ENCODE measurements at regions not wholly inside any gene's neighbourhood (a gene's known extent, or its start where the extent isn't known, plus 50 kb on each side); places are given as distances from the start of the nearest gene placed in this dataset.

DNA sequence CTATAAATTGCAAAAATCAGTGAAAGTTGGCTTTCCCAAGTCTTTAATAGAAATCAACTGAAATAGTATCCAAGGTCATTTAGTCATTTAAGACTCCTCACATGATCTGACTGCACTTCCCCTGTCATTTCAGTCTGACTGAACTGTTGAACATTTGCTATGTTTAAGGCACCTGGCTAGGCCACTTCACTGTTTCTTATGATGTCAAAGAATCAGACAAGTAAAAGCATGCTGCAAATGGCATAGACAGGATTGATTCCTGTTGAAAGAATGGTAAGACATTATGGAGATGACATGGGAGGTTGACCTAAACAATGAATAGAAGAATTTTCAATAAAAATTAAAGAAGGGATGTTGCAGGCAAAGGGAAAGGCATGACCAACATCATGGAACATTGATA, 502.1 kb downstream of the NFIB start:
- Histone ChIP-seq H3K36me3 (no peaks in the 10 kb centered on the region), H3K27ac (no peak overlapping the region), H3K4me3 (no peak overlapping the region), H3K4me1 (no peaks in the 10 kb centered on the region), H3K27me3 (no peaks in the 10 kb centered on the region), H3K9me3 (no peaks in the 10 kb centered on the region)
- intact Hi-C loops (cut with DNase I; ENCODE audit: low total_unique reads): no loop called here
- TF ChIP-seq, protein P1, sequence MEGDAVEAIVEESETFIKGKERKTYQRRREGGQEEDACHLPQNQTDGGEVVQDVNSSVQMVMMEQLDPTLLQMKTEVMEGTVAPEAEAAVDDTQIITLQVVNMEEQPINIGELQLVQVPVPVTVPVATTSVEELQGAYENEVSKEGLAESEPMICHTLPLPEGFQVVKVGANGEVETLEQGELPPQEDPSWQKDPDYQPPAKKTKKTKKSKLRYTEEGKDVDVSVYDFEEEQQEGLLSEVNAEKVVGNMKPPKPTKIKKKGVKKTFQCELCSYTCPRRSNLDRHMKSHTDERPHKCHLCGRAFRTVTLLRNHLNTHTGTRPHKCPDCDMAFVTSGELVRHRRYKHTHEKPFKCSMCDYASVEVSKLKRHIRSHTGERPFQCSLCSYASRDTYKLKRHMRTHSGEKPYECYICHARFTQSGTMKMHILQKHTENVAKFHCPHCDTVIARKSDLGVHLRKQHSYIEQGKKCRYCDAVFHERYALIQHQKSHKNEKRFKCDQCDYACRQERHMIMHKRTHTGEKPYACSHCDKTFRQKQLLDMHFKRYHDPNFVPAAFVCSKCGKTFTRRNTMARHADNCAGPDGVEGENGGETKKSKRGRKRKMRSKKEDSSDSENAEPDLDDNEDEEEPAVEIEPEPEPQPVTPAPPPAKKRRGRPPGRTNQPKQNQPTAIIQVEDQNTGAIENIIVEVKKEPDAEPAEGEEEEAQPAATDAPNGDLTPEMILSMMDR (IDR thresholded peaks at IDR 0.05): no peak
- TF ChIP-seq POLR2AphosphoS5 (IDR thresholded peaks at IDR 0.05): no peak
- TF ChIP-seq POLR2A (IDR thresholded peaks at IDR 0.05): no peak
- no peak for DNase-seq (ENCODE audit: low spot score in 2 of 2)

DNA sequence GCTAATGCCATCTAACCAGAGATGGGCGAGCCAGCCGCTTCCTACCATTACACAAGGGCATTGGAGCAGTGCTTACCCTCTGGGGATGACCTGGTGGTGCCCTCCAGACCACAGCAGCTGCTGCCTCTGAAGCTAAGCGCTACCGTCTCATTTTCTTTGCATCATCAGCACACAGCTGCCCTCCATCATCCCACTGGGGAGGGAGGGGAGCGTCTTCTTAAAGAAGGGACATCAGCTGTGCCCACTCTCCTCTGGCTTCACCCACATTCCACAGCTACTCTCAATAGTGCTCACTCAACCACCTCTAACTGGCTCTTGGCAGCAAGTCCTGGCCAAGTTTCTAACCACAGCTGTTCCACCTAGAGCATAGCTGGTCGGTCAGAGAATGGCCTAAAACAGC, 503.4 kb downstream of the NFIB start:
- TF ChIP-seq POLR2A (IDR thresholded peaks at IDR 0.05): no peak
- no peak for TF ChIP-seq POLR2AphosphoS5 (IDR thresholded peaks at IDR 0.05)
- TF ChIP-seq, protein P1 (IDR thresholded peaks at IDR 0.05): no peak
- intact Hi-C loops (cut with DNase I; ENCODE audit: low total_unique reads): no loop called here
- no peaks in the 10 kb centered on the region for H3K27me3 ChIP-seq
- peak in 1 of 2 donors; percentile 25 for DNase-seq (ENCODE audit: low spot score in 2 of 2)
- H3K36me3 ChIP-seq: no peaks in the 10 kb centered on the region
- no peaks in the 10 kb centered on the region for H3K4me1 ChIP-seq
- H3K4me3 ChIP-seq: no peak overlapping the region
- no peak overlapping the region for H3K27ac ChIP-seq
- no peaks in the 10 kb centered on the region for H3K9me3 ChIP-seq

DNA sequence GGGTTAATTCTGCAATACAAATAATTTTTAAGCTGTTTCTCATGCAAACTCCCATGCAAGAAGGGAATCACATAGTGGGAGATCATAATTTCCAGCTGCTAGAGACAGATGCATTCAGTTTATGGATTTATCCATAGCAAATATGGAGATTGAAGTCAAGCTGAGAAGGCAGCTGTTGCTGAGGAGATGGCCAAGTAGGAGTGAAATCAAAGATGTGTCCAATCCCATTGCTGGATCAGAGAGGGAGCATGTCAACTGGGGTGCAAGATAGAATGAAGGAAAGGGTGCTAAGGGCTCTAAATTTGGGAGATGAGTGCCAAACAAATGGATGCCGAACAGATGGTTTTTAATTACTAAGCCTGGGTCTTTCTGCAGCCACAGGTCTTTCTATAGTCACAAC, 504.5 kb downstream of the NFIB start:
- intact Hi-C loops (cut with DNase I; ENCODE audit: low total_unique reads): no loop called here

GRCh38 chr9:13807118-13807517, 506.8 kb downstream of the NFIB start:
- Histone ChIP-seq H3K36me3 (no peaks in the 10 kb centered on the region), H3K4me3 (no peak overlapping the region), H3K4me1 (no peaks in the 10 kb centered on the region), H3K27me3 (no peaks in the 10 kb centered on the region), H3K9me3 (no peaks in the 10 kb centered on the region), H3K27ac (no peak overlapping the region)
- no peak for TF ChIP-seq POLR2AphosphoS5 (IDR thresholded peaks at IDR 0.05)
- no peak for TF ChIP-seq POLR2A (IDR thresholded peaks at IDR 0.05)
- DNase-seq (ENCODE audit: low spot score in 2 of 2): no peak
- intact Hi-C loops (cut with DNase I; ENCODE audit: low total_unique reads): no loop called here

More for the DNA sequence above, 504.5 kb downstream of the NFIB start:
- Histone ChIP-seq H3K27ac (no peak overlapping the region), H3K4me1 (no peaks in the 10 kb centered on the region), H3K36me3 (no peaks in the 10 kb centered on the region), H3K4me3 (no peak overlapping the region), H3K27me3 (no peaks in the 10 kb centered on the region), H3K9me3 (no peaks in the 10 kb centered on the region)
- TF ChIP-seq POLR2AphosphoS5 (IDR thresholded peaks at IDR 0.05) (no peak), POLR2A (IDR thresholded peaks at IDR 0.05) (no peak)
- TF ChIP-seq, protein P1 (IDR thresholded peaks at IDR 0.05): no peak
- DNase-seq (ENCODE audit: low spot score in 2 of 2): no peak

DNA sequence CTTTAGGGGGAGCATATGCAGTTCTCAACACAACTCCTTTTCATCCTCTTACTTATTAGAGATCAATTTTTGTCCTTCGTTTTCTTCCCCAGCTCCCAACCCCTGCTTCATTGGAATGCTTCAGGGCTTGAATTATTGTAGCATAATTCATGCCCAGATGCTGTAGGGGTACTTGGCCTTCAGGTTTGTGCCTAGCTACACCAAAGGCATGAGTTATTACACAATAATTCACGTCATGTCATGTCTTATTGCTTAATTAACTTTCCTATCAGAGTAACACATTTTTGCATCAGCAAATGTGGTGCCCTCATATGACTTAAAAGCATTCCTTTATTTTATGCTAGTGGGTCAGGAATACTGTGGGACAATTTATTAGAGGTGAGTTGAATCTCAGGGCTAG, 507.2 kb downstream of the NFIB start:
- H3K9me3 ChIP-seq: no peaks in the 10 kb centered on the region
- DNase-seq (ENCODE audit: low spot score in 2 of 2): no peak
- H3K27ac ChIP-seq: no peak overlapping the region
- intact Hi-C loops (cut with DNase I; ENCODE audit: low total_unique reads): no loop called here
- H3K4me1 ChIP-seq: no peaks in the 10 kb centered on the region
- no peak overlapping the region for H3K4me3 ChIP-seq
- TF ChIP-seq POLR2AphosphoS5 (IDR thresholded peaks at IDR 0.05) (no peak), POLR2A (IDR thresholded peaks at IDR 0.05) (no peak)
- TF ChIP-seq, protein P1 (IDR thresholded peaks at IDR 0.05): no peak
- no peaks in the 10 kb centered on the region for H3K27me3 ChIP-seq
- H3K36me3 ChIP-seq: no peaks in the 10 kb centered on the region

DNA sequence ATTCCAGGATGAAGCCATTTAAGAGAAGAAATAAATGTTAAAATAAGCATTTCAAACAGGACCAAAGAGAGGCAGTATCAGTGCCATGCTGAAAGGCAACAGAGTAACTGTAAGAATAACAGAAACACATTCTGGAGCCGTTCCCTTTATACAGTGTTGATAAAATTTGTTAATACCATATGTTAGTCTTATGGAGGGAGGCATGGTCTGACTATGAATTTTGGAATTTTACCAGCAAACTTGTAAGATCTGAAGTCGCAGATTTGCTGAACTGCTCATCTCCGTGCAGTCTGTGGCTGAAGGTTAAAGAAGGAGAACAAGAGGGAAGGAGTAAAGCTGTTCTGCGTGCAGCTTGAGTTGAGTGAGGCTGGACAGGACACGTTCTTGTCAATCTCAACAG, 508.4 kb downstream of the NFIB start:
- no peak for TF ChIP-seq POLR2A (IDR thresholded peaks at IDR 0.05)
- TF ChIP-seq, protein P1 (IDR thresholded peaks at IDR 0.05): no peak
- TF ChIP-seq POLR2AphosphoS5 (IDR thresholded peaks at IDR 0.05): no peak
- Histone ChIP-seq H3K27me3 (no peaks in the 10 kb centered on the region), H3K4me3 (no peak overlapping the region), H3K36me3 (no peaks in the 10 kb centered on the region), H3K4me1 (no peaks in the 10 kb centered on the region), H3K9me3 (no peaks in the 10 kb centered on the region), H3K27ac (no peak overlapping the region)
- intact Hi-C loops (cut with DNase I; ENCODE audit: low total_unique reads): no loop called here
- DNase-seq (ENCODE audit: low spot score in 2 of 2): no peak
